ENCODE measurements at regions not wholly inside any gene's neighbourhood (a gene's known extent, or its start where the extent isn't known, plus 50 kb on each side); places are given as distances from the start of the nearest gene placed in this dataset.

DNA sequence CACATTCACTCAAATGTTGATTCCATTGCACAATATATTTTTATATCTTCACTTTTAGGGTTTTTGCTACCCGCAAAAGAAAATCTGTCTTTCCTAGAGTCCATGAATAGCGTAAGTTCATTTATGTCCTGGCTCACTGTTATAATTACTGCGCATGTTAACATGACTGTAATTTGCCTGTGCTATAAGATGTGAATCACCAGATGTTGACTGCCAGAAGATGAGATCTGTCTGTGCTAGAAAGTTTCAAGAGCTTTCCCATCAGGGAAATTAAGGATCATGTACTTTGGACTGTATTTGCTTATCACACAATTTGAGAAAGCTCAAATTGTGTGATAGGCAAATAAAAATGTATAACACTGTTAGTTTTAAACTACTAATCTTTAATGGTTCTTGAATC lies 322.5 kb downstream of the CHL1 start:
- TF ChIP-seq, protein P1, sequence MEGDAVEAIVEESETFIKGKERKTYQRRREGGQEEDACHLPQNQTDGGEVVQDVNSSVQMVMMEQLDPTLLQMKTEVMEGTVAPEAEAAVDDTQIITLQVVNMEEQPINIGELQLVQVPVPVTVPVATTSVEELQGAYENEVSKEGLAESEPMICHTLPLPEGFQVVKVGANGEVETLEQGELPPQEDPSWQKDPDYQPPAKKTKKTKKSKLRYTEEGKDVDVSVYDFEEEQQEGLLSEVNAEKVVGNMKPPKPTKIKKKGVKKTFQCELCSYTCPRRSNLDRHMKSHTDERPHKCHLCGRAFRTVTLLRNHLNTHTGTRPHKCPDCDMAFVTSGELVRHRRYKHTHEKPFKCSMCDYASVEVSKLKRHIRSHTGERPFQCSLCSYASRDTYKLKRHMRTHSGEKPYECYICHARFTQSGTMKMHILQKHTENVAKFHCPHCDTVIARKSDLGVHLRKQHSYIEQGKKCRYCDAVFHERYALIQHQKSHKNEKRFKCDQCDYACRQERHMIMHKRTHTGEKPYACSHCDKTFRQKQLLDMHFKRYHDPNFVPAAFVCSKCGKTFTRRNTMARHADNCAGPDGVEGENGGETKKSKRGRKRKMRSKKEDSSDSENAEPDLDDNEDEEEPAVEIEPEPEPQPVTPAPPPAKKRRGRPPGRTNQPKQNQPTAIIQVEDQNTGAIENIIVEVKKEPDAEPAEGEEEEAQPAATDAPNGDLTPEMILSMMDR (IDR thresholded peaks at IDR 0.05) = no peak
- TF ChIP-seq ZFX (IDR thresholded peaks at IDR 0.05; ENCODE audit: borderline replicate concordance) = no peak
- no peak overlapping the region for H3K27ac ChIP-seq

DNA sequence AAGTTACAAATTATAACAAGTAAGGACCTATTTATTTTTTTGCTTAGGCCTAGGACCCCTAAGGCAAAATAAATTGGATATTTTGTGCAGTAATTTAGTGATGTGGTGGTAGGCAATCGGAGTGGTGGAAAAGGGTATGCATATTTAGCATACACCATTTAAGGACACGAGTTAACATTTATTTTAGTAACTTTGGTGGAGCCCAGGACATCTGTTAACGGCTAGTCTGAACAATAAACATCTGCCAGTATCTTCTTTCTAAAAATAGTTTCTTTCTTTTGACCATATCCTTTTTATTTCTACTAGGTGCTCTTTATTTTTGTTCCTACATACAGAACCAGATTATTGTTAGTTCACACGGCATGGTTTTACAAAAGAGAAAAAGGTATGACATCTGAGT lies 326.3 kb downstream of the CHL1 start:
- no peak for TF ChIP-seq ZFX (IDR thresholded peaks at IDR 0.05; ENCODE audit: borderline replicate concordance)
- TF ChIP-seq, protein P1 (IDR thresholded peaks at IDR 0.05) = no peak
- H3K27ac ChIP-seq = no peak overlapping the region

DNA sequence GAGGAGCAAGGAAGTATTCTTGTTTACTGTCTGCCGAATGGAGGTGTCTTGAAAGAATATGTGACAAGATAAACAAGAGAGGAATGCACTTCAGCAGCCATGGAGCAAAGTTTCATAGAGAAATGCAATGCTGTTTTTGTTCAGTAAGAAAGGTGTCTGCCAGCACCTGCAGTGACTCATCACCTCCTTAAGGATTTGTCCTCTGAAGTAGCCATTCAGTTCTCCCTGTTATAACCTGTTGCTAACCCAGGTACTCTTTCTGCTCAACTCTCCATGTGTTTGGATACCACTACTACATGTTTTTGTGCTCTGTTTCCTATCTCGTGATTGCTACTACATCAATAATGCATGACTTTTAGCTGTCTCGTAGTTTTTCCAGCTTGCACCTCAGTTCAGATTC lies 328.9 kb downstream of the CHL1 start:
- no peak overlapping the region for H3K27ac ChIP-seq
- TF ChIP-seq ZFX (IDR thresholded peaks at IDR 0.05; ENCODE audit: borderline replicate concordance) = no peak
- TF ChIP-seq, protein P1 (IDR thresholded peaks at IDR 0.05) = no peak

DNA sequence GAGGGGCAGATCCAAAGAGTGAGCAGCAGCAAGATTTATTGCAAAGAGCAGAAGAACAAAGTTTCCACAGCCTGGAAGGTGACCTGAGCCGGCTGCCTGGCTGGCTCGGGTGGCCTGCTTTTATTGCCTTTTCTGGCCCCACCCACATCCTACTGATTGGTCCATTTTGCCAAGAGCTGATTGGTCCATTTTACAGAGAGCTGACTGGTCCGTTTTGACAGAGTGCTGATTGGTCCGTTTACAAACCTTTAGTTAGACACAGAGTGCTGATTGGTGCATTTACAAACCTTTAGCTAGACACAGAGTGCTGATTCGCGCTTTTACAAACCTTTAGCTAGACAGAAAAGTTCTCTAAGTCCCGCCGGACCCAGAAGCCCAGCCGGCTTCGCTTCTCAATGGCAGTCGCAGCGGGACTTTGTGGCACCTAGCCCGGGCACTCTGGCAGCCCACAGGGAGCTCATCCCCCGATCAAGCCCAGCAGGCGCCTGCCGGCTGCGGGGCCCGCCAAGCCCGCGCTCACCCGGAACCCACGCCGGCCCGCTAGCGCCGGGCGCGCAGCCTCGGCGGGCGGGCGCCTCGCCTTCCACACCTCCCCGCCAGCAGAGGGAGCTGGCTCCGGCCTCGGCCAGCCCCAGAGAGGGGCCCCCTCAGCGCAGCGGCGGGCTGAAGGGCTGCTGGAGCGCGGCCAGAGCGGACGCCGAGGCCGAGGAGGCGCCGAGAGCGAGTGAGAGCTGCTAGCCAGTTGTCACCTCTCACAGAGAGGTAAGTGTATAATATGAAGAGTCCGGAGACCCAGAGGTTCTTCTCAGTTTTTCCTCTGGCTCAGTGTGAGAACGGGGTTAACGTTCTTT lies 339.2 kb downstream of the CHL1 start:
- H3K27ac ChIP-seq = peak overlapping the region; percentile 78
- TF ChIP-seq, protein P1 (IDR thresholded peaks at IDR 0.05) = peak; percentile 94
- no peak for TF ChIP-seq ZFX (IDR thresholded peaks at IDR 0.05; ENCODE audit: borderline replicate concordance)

DNA sequence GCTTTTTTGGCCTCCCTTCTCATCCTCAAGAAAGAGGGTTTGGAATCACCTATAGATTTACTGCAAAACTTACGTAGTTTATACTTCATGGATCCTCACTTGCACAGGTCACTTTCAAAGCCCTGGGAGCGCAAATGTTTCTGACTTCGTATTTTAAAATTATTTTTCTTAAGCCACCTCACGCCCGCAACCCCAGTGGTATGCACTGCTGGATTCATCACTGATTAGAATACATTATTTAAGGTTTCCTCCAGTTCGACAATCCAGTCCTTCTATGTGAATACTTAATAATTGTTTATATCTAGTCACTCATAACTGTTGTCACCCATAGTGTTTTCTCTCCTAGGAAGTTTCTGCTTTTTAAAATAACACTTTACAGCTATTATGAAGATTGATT lies 339.9 kb downstream of the CHL1 start:
- TF ChIP-seq, protein P1 (IDR thresholded peaks at IDR 0.05) = no peak
- no peak for TF ChIP-seq ZFX (IDR thresholded peaks at IDR 0.05; ENCODE audit: borderline replicate concordance)
- peak overlapping the region; percentile 78 for H3K27ac ChIP-seq

DNA sequence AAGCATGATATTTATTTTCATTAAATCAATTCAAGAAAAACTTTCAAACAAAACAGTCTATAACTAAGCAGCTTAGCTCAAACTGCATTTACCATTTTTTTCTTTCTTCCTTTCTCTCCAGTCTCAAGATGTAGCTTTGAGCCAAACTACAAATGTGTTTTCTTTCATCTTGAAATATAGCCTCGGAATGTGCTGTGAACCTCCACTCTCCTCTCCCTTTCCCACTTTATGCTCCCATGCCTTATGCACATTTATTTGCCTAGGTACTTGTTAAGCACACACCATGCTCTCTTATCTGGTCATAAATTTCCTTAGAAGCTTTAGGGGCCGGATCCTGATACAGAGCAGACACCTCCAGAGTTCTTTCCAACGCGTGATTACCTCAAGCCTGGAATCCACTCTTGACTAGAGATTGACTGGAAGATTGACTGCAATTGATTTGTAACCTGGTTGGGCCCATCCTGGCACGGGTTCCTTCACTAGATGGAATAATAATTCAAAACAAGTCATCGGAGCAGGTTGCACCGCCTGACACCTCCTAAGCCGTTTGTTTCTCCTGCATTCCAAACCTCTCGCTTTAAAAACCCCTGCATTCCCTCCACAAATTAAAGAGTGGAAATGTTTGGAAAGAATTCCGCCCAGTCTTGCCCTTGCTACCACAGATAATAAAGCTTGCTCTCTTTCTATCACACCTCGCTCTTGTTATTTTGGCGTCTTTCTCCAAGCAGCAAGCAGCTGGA lies 344.7 kb downstream of the CHL1 start:
- TF ChIP-seq, protein P1 (IDR thresholded peaks at IDR 0.05) = no peak
- TF ChIP-seq ZFX (IDR thresholded peaks at IDR 0.05; ENCODE audit: borderline replicate concordance) = no peak
- H3K27ac ChIP-seq = no peak overlapping the region

DNA sequence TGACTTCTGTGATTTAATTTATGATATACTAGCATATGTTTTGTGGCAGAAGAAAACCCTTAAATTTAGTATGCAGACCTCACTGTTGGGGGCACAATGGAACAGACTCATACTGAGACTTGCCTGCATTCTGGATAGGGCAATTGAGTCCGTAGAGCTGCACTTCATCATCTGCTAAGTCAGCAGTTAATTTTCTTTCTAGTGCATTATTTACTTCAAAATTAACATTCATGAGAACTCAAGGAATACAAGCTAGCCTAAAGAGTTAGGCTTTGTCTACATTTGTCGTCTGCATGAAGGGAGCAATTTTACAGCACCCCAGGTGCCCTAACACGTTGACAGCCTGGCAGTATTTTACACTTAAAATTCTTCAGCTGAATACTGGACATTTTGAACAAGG lies 345.5 kb downstream of the CHL1 start:
- H3K27ac ChIP-seq = no peak overlapping the region
- TF ChIP-seq ZFX (IDR thresholded peaks at IDR 0.05; ENCODE audit: borderline replicate concordance) = no peak
- TF ChIP-seq, protein P1 (IDR thresholded peaks at IDR 0.05) = no peak
